Neural progenitor cell (in vitro differentiated cells): ENCODE measurements at regions not wholly inside any gene's neighbourhood (a gene's known extent, or its start where the extent isn't known, plus 50 kb on each side); places are given as distances from the start of the nearest gene placed in this dataset.

Experiments used
- DNase-seq: peaks from one replicate; pipeline ENCODE4 v3.0.0-alpha.2; 2016; ENCODE audit warnings: low spot score
- H2AFZ ChIP-seq: fragments of 200-600 bp; sonication (generic); replicated peaks from 2 replicates; pipeline ENCODE4 v1.6.1; 2016; ENCODE audit warnings: antibody characterized with exemption
- H3F3A ChIP-seq: fragments of 200-600 bp; sonication (generic); 2 replicates; pipeline ENCODE4 v1.6.1; 2016; ENCODE audit warnings: antibody characterized with exemption, low read depth
- H3K27ac ChIP-seq: fragments of 200-600 bp; sonication (generic); 2 replicates; pipeline ENCODE4 v1.5.1; 2016; ENCODE audit warnings: mild to moderate bottlenecking
- H3K27me3 ChIP-seq: fragments of 200-600 bp; sonication (generic); 2 replicates; pipeline ENCODE4 v1.6.1; 2016; ENCODE audit warnings: mild to moderate bottlenecking, moderate library complexity
- H3K36me3 ChIP-seq: fragments of 200-600 bp; sonication (generic); 2 replicates; pipeline ENCODE4 v1.5.1; 2016
- H3K4me1 ChIP-seq: fragments of 200-600 bp; sonication (generic); 2 replicates; pipeline ENCODE4 v1.6.1; 2016; ENCODE audit warnings: mixed run types
- H3K4me2 ChIP-seq: fragments of 200-600 bp; sonication (generic); 2 replicates; pipeline ENCODE4 v1.6.1; 2016
- H3K4me3 ChIP-seq: fragments of 200-600 bp; sonication (generic); 2 replicates; pipeline ENCODE4 v1.5.1; 2016
- H3K79me2 ChIP-seq: fragments of 200-600 bp; sonication (generic); 2 replicates; pipeline ENCODE4 v1.6.1; 2016; ENCODE audit warnings: low read depth
- H3K9ac ChIP-seq: fragments of 200-600 bp; sonication (generic); 2 replicates; pipeline ENCODE4 v1.6.1; 2016
- H3K9me3 ChIP-seq: fragments of 200-600 bp; sonication (generic); 2 replicates; pipeline ENCODE4 v1.5.1; 2016; ENCODE audit warnings: low read depth
- H4K20me1 ChIP-seq: fragments of 200-600 bp; sonication (generic); 2 replicates; pipeline ENCODE4 v1.6.1; 2016; ENCODE audit warnings: low read depth
- H3K27ac Mint-ChIP-seq: 3 replicates; pipeline ENCODE4 v1.8.0; 2021; ENCODE audit warnings: mixed read lengths
- H3K27me3 Mint-ChIP-seq: 2 replicates; pipeline ENCODE4 v1.8.0; 2022; ENCODE audit warnings: low read depth, mild to moderate bottlenecking, inconsistent platforms, moderate library complexity, mixed read lengths; ENCODE audit not compliant: insufficient read depth
- H3K36me3 Mint-ChIP-seq: 3 replicates; pipeline ENCODE4 v1.8.0; 2021; ENCODE audit warnings: mixed read lengths
- H3K4me1 Mint-ChIP-seq: 3 replicates; pipeline ENCODE4 v1.8.0; 2021; ENCODE audit warnings: mixed read lengths
- H3K4me3 Mint-ChIP-seq: 3 replicates; pipeline ENCODE4 v1.8.0; 2021; ENCODE audit warnings: mild to moderate bottlenecking, moderate library complexity, mixed read lengths
- H3K9me3 Mint-ChIP-seq: 3 replicates; pipeline ENCODE4 v1.8.0; 2020; ENCODE audit warnings: mixed read lengths
- CTCF ChIP-seq: fragments of 200-600 bp; sonication (generic); IDR thresholded peaks from 2 replicates; pipeline ENCODE4 v1.5.1; 2017; ENCODE audit warnings: antibody characterized with exemption, mild to moderate bottlenecking
- EZH2 ChIP-seq: fragments of 200-600 bp; sonication (generic); IDR thresholded peaks from 2 replicates; pipeline ENCODE4 v1.6.1; 2017; ENCODE audit warnings: antibody characterized with exemption, mild to moderate bottlenecking, moderate library complexity
- EZH2phosphoT487 ChIP-seq: fragments of 200-600 bp; sonication (generic); IDR thresholded peaks from 2 replicates; pipeline ENCODE4 v1.6.1; 2017; ENCODE audit warnings: antibody characterized with exemption

GRCh38 chr2:77640924-77641323 is 118.7 kb upstream of the LRRTM4 start:
- no peak overlapping the region for H3K27ac ChIP-seq
- peaks cover 1% of the 10 kb centered on the region for H3K36me3 Mint-ChIP-seq
- H3F3A ChIP-seq = no peaks in the 10 kb centered on the region
- no peaks in the 10 kb centered on the region for H3K4me1 ChIP-seq
- H2AFZ ChIP-seq = no peak overlapping the region
- no peak overlapping the region for H3K4me3 Mint-ChIP-seq
- H3K9me3 Mint-ChIP-seq = peaks cover 26% of the 10 kb centered on the region
- no peaks in the 10 kb centered on the region for H3K79me2 ChIP-seq
- H3K27me3 ChIP-seq = no peaks in the 10 kb centered on the region
- no peak overlapping the region for H3K4me2 ChIP-seq
- H3K9ac ChIP-seq = no peak overlapping the region
- no peak overlapping the region for H3K4me3 ChIP-seq
- TF ChIP-seq EZH2 (no peak), CTCF (no peak), EZH2phosphoT487 (no peak)
- no peaks in the 10 kb centered on the region for H4K20me1 ChIP-seq
- no peaks in the 10 kb centered on the region for H3K27me3 Mint-ChIP-seq
- H3K27ac Mint-ChIP-seq = no peak overlapping the region
- no peak for DNase-seq
- H3K9me3 ChIP-seq = no peaks in the 10 kb centered on the region
- H3K36me3 ChIP-seq = no peaks in the 10 kb centered on the region
- no peaks in the 10 kb centered on the region for H3K4me1 Mint-ChIP-seq

GRCh38 chr2:77642339-77642738 is 120.2 kb upstream of the LRRTM4 start:
- no peak overlapping the region for H3K9ac ChIP-seq
- H3K4me1 ChIP-seq = no peaks in the 10 kb centered on the region
- H4K20me1 ChIP-seq = no peaks in the 10 kb centered on the region
- Mint-ChIP-seq H3K36me3 (peaks cover 1% of the 10 kb centered on the region), H3K27me3 (no peaks in the 10 kb centered on the region), H3K9me3 (peaks cover 26% of the 10 kb centered on the region), H3K4me3 (no peak overlapping the region), H3K27ac (no peak overlapping the region), H3K4me1 (no peaks in the 10 kb centered on the region)
- H3K27ac ChIP-seq = no peak overlapping the region
- H3K4me3 ChIP-seq = no peak overlapping the region
- H3F3A ChIP-seq = no peaks in the 10 kb centered on the region
- H3K79me2 ChIP-seq = no peaks in the 10 kb centered on the region
- no peaks in the 10 kb centered on the region for H3K9me3 ChIP-seq
- no peak overlapping the region for H2AFZ ChIP-seq
- TF ChIP-seq CTCF = no peak
- TF ChIP-seq EZH2 = no peak
- TF ChIP-seq EZH2phosphoT487 = no peak
- DNase-seq = no peak
- H3K27me3 ChIP-seq = no peaks in the 10 kb centered on the region
- no peak overlapping the region for H3K4me2 ChIP-seq
- no peaks in the 10 kb centered on the region for H3K36me3 ChIP-seq

- Histone ChIP-seq H3K27ac (no peak overlapping the region), H3K4me3 (no peak overlapping the region), H3K79me2 (no peaks in the 10 kb centered on the region), H3K4me1 (no peaks in the 10 kb centered on the region), H3K4me2 (no peak overlapping the region), H3K27me3 (no peaks in the 10 kb centered on the region), H4K20me1 (no peaks in the 10 kb centered on the region), H3K9me3 (no peaks in the 10 kb centered on the region), H2AFZ (no peak overlapping the region), H3F3A (no peaks in the 10 kb centered on the region), H3K9ac (no peak overlapping the region), H3K36me3 (no peaks in the 10 kb centered on the region)
- Mint-ChIP-seq H3K36me3 (no peaks in the 10 kb centered on the region), H3K27me3 (no peaks in the 10 kb centered on the region), H3K4me1 (no peaks in the 10 kb centered on the region), H3K4me3 (no peak overlapping the region), H3K9me3 (peaks cover 4% of the 10 kb centered on the region), H3K27ac (no peak overlapping the region)
- TF ChIP-seq CTCF = no peak
- no peak for TF ChIP-seq EZH2phosphoT487
- TF ChIP-seq EZH2 = no peak
- no peak for DNase-seq
These were observed 127.7 kb upstream of the LRRTM4 start for GRCh38 chr2:77649856-77650255.

GRCh38 chr2:77652499-77652898 is 130.3 kb upstream of the LRRTM4 start:
- Mint-ChIP-seq H3K27ac (no peak overlapping the region), H3K36me3 (no peaks in the 10 kb centered on the region), H3K4me3 (no peak overlapping the region), H3K9me3 (no peaks in the 10 kb centered on the region), H3K27me3 (no peaks in the 10 kb centered on the region), H3K4me1 (no peaks in the 10 kb centered on the region)
- no peak overlapping the region for H2AFZ ChIP-seq
- no peak overlapping the region for H3K4me2 ChIP-seq
- no peaks in the 10 kb centered on the region for H3K9me3 ChIP-seq
- no peaks in the 10 kb centered on the region for H3K4me1 ChIP-seq
- DNase-seq = no peak
- no peak overlapping the region for H3K9ac ChIP-seq
- H3F3A ChIP-seq = no peaks in the 10 kb centered on the region
- H3K36me3 ChIP-seq = no peaks in the 10 kb centered on the region
- no peaks in the 10 kb centered on the region for H3K27me3 ChIP-seq
- no peaks in the 10 kb centered on the region for H4K20me1 ChIP-seq
- no peak overlapping the region for H3K27ac ChIP-seq
- no peak for TF ChIP-seq EZH2phosphoT487
- TF ChIP-seq EZH2 = no peak
- no peak for TF ChIP-seq CTCF
- H3K4me3 ChIP-seq = no peak overlapping the region
- no peaks in the 10 kb centered on the region for H3K79me2 ChIP-seq
